ENCODE measurements at regions not wholly inside any gene's neighbourhood (a gene's known extent, or its start where the extent isn't known, plus 50 kb on each side); places are given as distances from the start of the nearest gene placed in this dataset.

DNA sequence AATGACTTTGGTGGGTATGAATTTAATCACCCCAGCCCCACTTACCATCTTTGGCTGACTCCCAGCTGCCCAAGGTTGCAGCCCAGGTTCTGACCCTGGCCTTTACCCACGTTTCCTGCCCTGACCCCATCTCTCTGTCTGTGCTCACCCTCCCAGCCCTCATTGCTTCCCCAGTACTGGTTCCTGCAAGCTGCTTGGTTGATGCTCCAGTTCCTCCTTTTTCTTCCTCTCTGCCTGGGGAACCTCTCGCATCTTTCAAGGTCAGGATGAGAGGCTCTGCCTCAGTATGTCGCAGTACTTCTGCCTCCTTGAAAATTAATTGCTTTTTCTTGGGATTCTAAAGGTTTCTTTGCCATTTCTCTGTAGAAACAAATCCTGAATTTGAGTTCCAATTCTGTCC is 263.8 kb upstream of the ZNF32 start:
- TF ChIP-seq FOSL2 (IDR thresholded peaks at IDR 0.05; ENCODE audit: borderline replicate concordance, low read depth) (no peak), EZH2phosphoT487 (IDR thresholded peaks at IDR 0.05; ENCODE audit: borderline replicate concordance, low read depth) (no peak)
- TF ChIP-seq, protein P1, sequence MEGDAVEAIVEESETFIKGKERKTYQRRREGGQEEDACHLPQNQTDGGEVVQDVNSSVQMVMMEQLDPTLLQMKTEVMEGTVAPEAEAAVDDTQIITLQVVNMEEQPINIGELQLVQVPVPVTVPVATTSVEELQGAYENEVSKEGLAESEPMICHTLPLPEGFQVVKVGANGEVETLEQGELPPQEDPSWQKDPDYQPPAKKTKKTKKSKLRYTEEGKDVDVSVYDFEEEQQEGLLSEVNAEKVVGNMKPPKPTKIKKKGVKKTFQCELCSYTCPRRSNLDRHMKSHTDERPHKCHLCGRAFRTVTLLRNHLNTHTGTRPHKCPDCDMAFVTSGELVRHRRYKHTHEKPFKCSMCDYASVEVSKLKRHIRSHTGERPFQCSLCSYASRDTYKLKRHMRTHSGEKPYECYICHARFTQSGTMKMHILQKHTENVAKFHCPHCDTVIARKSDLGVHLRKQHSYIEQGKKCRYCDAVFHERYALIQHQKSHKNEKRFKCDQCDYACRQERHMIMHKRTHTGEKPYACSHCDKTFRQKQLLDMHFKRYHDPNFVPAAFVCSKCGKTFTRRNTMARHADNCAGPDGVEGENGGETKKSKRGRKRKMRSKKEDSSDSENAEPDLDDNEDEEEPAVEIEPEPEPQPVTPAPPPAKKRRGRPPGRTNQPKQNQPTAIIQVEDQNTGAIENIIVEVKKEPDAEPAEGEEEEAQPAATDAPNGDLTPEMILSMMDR (IDR thresholded peaks at IDR 0.05): no peak
